SK-N-SH treated with all-trans-retinoic acid at 6 μM for 48 hours (cell line): ENCODE measurements at regions not wholly inside any gene's neighbourhood (a gene's known extent, or its start where the extent isn't known, plus 50 kb on each side); places are given as distances from the start of the nearest gene placed in this dataset.

Experiments used
- ATAC-seq: fragments of 200-7000 bp; cut with Tn5 transposase; 3 replicates; pipeline ENCODE4 v1.9.1; 2020; ENCODE audit warnings: mild to moderate bottlenecking, moderate library complexity
- BACH2 ChIP-seq: fragments of 250-450 bp; sonication (Bioruptor Pico); IDR thresholded peaks from 2 replicates; pipeline ENCODE4 v1.9.0; 2021; ENCODE audit warnings: mild to moderate bottlenecking, borderline replicate concordance
- CREB5 ChIP-seq: fragments of 250-450 bp; sonication (Bioruptor Pico); IDR thresholded peaks from 2 replicates; pipeline ENCODE4 v1.5.1; 2020; ENCODE audit warnings: low read depth, mild to moderate bottlenecking, moderate library complexity
- CSRNP3 ChIP-seq: fragments of 250-450 bp; sonication (Bioruptor Pico); IDR thresholded peaks from 2 replicates; pipeline ENCODE4 v1.5.1; 2021; ENCODE audit warnings: mild to moderate bottlenecking, moderate library complexity
- ESRRG ChIP-seq: fragments of 250-450 bp; sonication (Bioruptor Pico); IDR thresholded peaks from 2 replicates; pipeline ENCODE4 v1.6.1; 2021; ENCODE audit warnings: mild to moderate bottlenecking
- GLIS3 ChIP-seq: fragments of 250-450 bp; sonication (Bioruptor Pico); IDR thresholded peaks from 2 replicates; pipeline ENCODE4 v1.5.0; 2020; ENCODE audit warnings: mild to moderate bottlenecking, moderate library complexity
- ISL1 ChIP-seq: fragments of 250-450 bp; sonication (Bioruptor Pico); IDR thresholded peaks from 2 replicates; pipeline ENCODE4 v2.1.2; 2022; ENCODE audit warnings: mild to moderate bottlenecking, moderate library complexity
- OSR1 ChIP-seq: fragments of 250-450 bp; sonication (Bioruptor Pico); IDR thresholded peaks from 2 replicates; pipeline ENCODE4 v1.8.0; 2022; ENCODE audit warnings: moderate library complexity, mild to moderate bottlenecking, inconsistent platforms
- PATZ1 ChIP-seq: fragments of 250-450 bp; sonication (Bioruptor Pico); IDR thresholded peaks from 2 replicates; pipeline ENCODE4 v1.8.0; 2020; ENCODE audit warnings: mild to moderate bottlenecking, moderate library complexity, borderline replicate concordance
- POU6F1 ChIP-seq: fragments of 250-450 bp; sonication (Bioruptor Pico); IDR thresholded peaks from 2 replicates; pipeline ENCODE4 v1.8.0; 2021; ENCODE audit warnings: low read depth, mild to moderate bottlenecking, moderate library complexity, borderline replicate concordance
- SNAI2 ChIP-seq: fragments of 250-450 bp; sonication (Bioruptor Pico); IDR thresholded peaks from 2 replicates; pipeline ENCODE4 v1.5.0; 2020; ENCODE audit warnings: mild to moderate bottlenecking, moderate library complexity
- TCF4 ChIP-seq: fragments of 250-450 bp; sonication (Bioruptor Pico); IDR thresholded peaks from 2 replicates; pipeline ENCODE4 v1.8.0; 2021; ENCODE audit warnings: mild to moderate bottlenecking, moderate library complexity, borderline replicate concordance
- TOX ChIP-seq: fragments of 250-450 bp; sonication (Bioruptor Pico); IDR thresholded peaks from 2 replicates; pipeline ENCODE4 v1.8.0; 2021; ENCODE audit warnings: mild to moderate bottlenecking, moderate library complexity, borderline replicate concordance
- TSHZ2 ChIP-seq: fragments of 250-450 bp; sonication (Bioruptor Pico); IDR thresholded peaks from 2 replicates; pipeline ENCODE4 v1.5.0; 2020; ENCODE audit warnings: mild to moderate bottlenecking, moderate library complexity
- ZC3H10 ChIP-seq: fragments of 250-450 bp; sonication (Bioruptor Pico); IDR thresholded peaks from 2 replicates; pipeline ENCODE4 v1.5.1; 2021; ENCODE audit warnings: mild to moderate bottlenecking, moderate library complexity
- ZFP3 ChIP-seq: fragments of 250-450 bp; sonication (Bioruptor Pico); IDR thresholded peaks from 2 replicates; pipeline ENCODE4 v1.5.0; 2020; ENCODE audit warnings: mild to moderate bottlenecking, moderate library complexity
- ZNF565 ChIP-seq: fragments of 450-650 bp; formaldehyde crosslinking; conservative IDR thresholded peaks from 2 replicates; pipeline ENCODE4 v1.5.0; 2020; ENCODE audit warnings: low read depth, mild to moderate bottlenecking, moderate library complexity
- ZNF70 ChIP-seq: fragments of 450-650 bp; formaldehyde crosslinking; IDR thresholded peaks from 2 replicates; pipeline ENCODE4 v1.5.0; 2020; ENCODE audit warnings: mild to moderate bottlenecking, moderate library complexity
- ZNF8 ChIP-seq: fragments of 450-650 bp; formaldehyde crosslinking; IDR thresholded peaks from 2 replicates; pipeline ENCODE4 v1.5.0; 2020; ENCODE audit warnings: mild to moderate bottlenecking, moderate library complexity

GRCh38 chr15:66956672-66957430 is 108.6 kb upstream of the SMAD3 start:
- ATAC-seq, result no peak; the same call in 2 of the 3 replicates
- TF ChIP-seq OSR1 (CRISPR knock-in tag), result no peak
- no peak for TF ChIP-seq ZC3H10
- TF ChIP-seq TOX (CRISPR knock-in tag), result no peak
- TF ChIP-seq SNAI2 (CRISPR knock-in tag), result no peak
- TF ChIP-seq TCF4 (CRISPR knock-in tag), result no peak
- TF ChIP-seq PATZ1, result no peak

- no peak for ATAC-seq
- TF ChIP-seq ESRRG (no peak), POU6F1 (CRISPR knock-in tag) (no peak), ZNF565 (CRISPR knock-in tag) (no peak), GLIS3 (CRISPR knock-in tag) (no peak), TSHZ2 (CRISPR knock-in tag) (no peak), SNAI2 (CRISPR knock-in tag) (no peak), BACH2 (CRISPR knock-in tag) (no peak), ZNF70 (CRISPR knock-in tag) (no peak), ZNF8 (no peak), CREB5 (CRISPR knock-in tag) (no peak)
Measured at GRCh38 chr15:66957431-66957720, 108.0 kb upstream of the SMAD3 start.

GRCh38 chr15:66959066-66959465 is 106.3 kb upstream of the SMAD3 start:
- no peak for TF ChIP-seq ZFP3 (CRISPR knock-in tag)
- TF ChIP-seq ZNF565 (CRISPR knock-in tag), result no peak
- TF ChIP-seq BACH2 (CRISPR knock-in tag), result no peak
- no peak for TF ChIP-seq POU6F1 (CRISPR knock-in tag)
- TF ChIP-seq CSRNP3 (CRISPR knock-in tag), result no peak
- no peak for TF ChIP-seq OSR1 (CRISPR knock-in tag)
- TF ChIP-seq ISL1 (CRISPR knock-in tag), result no peak
- TF ChIP-seq SNAI2 (CRISPR knock-in tag), result no peak
- TF ChIP-seq ZC3H10, result no peak
- TF ChIP-seq TSHZ2 (CRISPR knock-in tag), result no peak
- no peak for ATAC-seq
